VCaP (cell line): ENCODE measurements at regions not wholly inside any gene's neighbourhood (a gene's known extent, or its start where the extent isn't known, plus 50 kb on each side); places are given as distances from the start of the nearest gene placed in this dataset.
"Not testable (repeated sequence)": the region's sequence is repeated elsewhere in the genome, so short reads cannot be mapped to it uniquely, and the experiment has no call there.

ENCODE experiments used
- H3K27ac ChIP-seq: fragments of 450-650 bp; 2 replicates; pipeline ENCODE4 v1.5.1; 2017
- TF ChIP-seq, protein P1 (sequence below): fragments of 450-650 bp; conservative IDR thresholded peaks from 2 replicates; pipeline ENCODE4 v1.5.1; 2017; ENCODE audit warnings: mild to moderate bottlenecking, moderate library complexity

DNA sequence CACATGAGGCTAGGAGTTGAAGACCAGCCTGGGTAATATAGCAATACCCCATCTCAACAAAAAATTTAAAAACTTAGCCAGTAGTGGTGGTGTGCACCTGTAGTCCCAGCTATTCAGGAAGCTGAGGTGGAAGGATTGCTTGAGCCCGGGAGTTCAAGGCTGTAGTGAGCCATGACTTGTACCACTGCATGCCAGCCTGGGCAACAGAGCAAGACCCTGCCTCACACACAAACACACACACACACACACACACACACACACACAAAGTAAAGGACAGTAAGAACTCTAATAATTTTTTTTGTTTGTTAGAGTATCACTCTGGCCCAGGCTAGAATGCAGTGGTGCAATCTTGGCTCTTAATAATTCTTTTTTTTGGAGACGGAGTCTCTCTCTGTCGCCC, 138.0 kb upstream of the SOD1 start:
- peak overlapping the region; percentile 44 for H3K27ac ChIP-seq
- TF ChIP-seq, protein P1, sequence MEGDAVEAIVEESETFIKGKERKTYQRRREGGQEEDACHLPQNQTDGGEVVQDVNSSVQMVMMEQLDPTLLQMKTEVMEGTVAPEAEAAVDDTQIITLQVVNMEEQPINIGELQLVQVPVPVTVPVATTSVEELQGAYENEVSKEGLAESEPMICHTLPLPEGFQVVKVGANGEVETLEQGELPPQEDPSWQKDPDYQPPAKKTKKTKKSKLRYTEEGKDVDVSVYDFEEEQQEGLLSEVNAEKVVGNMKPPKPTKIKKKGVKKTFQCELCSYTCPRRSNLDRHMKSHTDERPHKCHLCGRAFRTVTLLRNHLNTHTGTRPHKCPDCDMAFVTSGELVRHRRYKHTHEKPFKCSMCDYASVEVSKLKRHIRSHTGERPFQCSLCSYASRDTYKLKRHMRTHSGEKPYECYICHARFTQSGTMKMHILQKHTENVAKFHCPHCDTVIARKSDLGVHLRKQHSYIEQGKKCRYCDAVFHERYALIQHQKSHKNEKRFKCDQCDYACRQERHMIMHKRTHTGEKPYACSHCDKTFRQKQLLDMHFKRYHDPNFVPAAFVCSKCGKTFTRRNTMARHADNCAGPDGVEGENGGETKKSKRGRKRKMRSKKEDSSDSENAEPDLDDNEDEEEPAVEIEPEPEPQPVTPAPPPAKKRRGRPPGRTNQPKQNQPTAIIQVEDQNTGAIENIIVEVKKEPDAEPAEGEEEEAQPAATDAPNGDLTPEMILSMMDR = no peak

DNA sequence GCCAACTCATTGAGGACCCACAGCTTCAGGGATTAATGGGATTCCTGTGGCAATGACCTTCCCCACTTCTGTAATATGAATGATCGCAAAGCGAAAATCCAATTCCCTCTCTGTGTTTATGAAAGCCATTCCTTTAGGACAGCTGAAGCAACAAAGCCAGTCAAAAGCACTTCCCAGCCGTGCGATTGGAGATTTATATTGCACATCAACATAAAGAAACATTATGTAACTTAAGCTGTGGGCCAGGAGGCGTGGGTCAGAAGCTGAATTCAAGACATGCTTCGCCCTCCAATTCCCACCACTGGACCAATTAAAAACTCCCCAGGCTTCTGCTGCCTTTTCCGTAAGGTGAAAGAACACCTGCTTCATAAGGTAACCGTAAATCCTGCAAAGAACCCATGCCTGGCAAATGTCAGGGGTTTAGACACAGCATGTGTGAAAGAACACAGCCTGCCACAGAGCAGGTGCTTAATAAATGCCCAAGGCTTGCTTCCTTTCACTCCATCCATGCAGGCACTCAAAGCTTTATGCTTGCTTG, 138.9 kb upstream of the SOD1 start:
- TF ChIP-seq, protein P1 = no peak
- H3K27ac ChIP-seq = peak overlapping the region; percentile 44

DNA sequence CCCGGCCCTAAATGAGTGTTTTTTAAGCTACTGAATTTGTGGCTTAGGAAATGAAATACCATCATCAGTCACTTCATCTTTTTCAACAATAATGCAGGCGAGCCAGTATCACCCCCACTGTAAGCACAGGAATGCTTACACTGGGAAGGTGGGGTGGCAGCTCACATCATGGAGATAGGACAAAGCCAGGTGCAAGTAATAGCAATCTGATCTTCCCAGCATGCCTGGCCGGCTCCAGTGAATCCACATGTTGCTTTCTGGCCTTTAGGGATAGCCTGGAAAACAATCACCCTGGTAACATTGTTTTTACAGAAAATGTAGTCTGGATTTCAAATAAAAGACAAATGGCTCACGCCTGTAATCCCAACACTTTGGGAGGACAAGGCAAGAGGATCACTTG, 140.9 kb upstream of the SOD1 start:
- TF ChIP-seq, protein P1 = no peak
- H3K27ac ChIP-seq = peak overlapping the region; percentile 77

DNA sequence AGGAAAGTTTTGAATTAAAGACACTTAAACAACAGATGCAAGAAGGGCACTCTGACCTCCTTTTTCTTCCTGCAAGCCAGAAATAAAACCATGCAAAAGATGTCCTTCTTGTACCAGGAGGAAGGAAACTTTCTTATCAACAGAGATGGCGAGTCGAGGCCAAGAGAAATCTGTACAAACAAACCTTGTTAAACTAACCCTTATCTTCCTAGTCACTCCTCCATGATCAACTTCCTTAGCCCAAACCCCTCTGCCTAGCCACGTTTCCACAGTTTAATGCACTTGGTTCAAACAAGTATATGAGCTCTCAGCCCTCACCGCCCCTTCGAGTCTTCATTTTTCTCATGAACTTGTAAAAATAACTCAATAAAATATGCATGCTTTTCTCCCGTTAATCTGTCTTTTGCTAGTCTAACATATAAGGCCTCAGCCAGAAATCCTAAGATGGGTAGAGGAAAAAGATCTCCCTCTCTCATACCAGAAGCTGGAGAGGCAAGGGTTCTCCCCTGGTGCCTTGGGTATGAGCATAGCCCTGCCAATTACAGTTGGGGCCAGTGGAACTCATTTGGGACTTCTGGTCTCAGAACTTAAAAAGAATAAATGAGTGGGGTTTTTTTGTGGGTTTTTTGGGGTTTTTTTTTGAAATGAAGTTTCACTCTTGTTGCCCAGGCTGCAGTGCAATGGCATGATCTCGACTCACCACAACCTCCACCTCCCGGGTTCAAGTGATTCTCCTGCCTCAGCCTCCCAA, 141.7 kb upstream of the SOD1 start:
- H3K27ac ChIP-seq = peak overlapping the region; percentile 77
- TF ChIP-seq, protein P1 = no peak

DNA sequence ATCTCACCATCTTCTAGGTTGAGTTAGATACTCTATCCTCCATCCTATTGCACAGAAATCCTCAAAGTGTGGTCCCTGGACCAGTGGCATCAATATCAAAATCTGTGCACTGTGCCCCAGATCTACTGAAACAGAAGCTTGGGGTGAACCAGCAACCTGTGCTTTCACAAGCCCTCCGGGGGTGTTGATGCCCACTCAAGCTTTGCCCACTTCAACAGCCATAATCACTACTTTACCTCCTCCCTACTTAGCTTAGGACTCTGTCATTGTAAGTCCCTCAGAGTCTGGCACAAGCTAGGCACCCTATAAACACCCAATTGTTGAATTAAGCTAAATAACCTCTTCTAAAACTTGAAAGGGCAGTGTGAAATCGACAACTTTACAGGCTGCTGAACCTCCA, 144.2 kb upstream of the SOD1 start:
- peak overlapping the region; percentile 77 for H3K27ac ChIP-seq
- TF ChIP-seq, protein P1 = no peak

DNA sequence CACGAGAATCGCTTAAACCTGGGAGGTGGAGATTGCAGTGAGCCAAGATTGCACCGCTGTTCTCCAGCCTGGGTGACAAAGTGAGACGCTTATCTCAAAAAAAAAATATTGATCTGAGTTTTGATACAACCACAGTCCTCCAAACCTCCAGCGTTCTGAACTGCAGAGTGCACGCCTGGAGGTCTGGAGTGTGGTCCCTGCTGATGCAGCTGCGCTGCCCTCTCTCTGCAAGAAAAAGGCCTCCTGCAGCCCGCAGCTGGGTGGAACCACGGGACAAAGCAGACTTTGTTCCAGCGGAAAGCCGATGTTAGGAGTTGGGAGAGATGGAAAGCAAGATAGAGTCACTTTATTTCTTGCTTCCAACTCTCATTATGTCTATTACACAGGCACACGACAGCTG, 144.9 kb upstream of the SOD1 start:
- H3K27ac ChIP-seq = peak overlapping the region; percentile 77
- TF ChIP-seq, protein P1 = peak; percentile 74

DNA sequence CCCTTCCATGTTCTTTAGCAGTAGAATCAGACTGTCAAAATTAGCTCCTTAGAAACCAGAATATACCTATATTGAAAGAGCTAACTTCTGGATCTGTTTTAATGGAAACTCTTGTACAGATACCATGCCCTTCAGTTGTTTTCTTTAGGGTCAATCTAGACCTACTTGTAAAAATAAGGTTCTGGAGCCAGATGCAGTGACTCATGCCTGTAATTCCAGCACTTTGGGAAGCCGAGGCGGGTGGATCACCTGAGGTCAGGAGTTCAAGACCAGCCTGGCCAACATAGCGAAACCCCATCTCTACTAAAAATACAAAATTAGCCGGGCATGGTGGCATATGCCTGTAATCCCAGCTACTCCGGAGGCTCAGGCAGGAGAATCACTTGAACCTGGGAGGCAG, 146.0 kb upstream of the SOD1 start:
- peak overlapping the region; percentile 77 for H3K27ac ChIP-seq

DNA sequence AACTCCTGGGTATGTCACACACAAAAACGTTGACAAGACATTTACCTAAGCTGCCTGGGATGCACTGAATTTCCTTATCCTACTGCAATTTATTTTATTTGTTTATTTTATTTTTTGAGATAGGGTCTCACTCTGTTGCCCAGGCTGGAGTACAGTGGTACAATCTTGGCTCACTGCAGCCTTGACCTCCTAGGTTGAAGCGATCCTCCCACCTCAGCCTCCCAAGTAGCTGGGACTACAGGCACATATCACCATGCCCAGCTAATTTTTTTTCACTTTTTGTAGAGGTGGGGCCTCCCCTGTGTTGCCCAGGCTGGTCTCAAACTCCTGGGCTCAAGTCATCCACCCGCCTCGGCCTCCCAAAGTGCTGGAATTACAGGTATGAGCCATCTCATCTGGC, 147.5 kb upstream of the SOD1 start:
- H3K27ac ChIP-seq = not testable (repeated sequence)
